NCI-H345 (cell line): ENCODE measurements at regions not wholly inside any gene's neighbourhood (a gene's known extent, or its start where the extent isn't known, plus 50 kb on each side); places are given as distances from the start of the nearest gene placed in this dataset.
A peak's percentile ranks its signal among the peaks of the same experiment; 100 is the strongest.

Source experiments
- DNase-seq: peaks from one replicate; lab custom pipeline; 2025; lab: John Stamatoyannopoulos, UW

DNA sequence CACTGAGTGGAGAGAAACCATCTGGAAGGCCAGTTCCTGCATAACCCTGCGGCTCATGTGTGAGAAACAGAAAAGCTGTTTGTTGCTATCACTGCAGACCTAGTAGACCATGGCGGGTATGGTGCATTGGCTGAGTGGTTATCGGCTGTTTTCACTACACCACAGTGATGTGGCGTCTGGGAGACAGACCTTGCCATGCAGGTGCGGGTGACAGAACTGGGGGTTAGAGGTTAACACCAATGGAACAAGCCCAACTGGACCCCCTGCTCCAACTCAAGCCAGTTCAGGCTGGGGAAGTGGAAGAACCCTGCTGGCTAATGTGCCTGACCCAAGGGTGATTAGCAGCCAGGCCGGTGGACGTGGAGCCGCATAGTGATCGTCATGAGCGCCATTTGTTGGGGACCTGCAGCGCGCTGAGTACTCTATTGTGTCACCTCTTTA, 91.9 kb downstream of the IRF8 start:
- no peak for DNase-seq

DNA sequence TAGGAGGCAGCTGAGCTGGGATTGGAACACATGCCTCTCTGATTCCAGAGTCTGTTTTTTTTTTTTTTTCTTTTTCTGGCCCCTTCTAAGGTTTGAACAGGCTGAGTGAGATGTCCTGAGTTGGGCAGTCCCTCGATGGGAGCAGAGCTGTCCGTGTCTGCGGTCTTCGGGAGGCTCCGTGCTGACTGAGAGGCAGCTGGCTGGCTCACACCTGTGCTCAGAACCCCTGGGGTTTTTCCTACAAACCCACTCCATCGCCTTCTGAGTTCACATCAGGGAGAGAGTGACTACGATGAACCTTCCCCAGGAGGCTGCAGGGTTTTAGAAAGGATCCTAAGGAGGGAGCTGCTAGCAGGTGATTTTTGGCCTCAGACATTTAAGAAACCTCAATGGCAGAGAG, 92.5 kb downstream of the IRF8 start:
- DNase-seq = no peak

DNA sequence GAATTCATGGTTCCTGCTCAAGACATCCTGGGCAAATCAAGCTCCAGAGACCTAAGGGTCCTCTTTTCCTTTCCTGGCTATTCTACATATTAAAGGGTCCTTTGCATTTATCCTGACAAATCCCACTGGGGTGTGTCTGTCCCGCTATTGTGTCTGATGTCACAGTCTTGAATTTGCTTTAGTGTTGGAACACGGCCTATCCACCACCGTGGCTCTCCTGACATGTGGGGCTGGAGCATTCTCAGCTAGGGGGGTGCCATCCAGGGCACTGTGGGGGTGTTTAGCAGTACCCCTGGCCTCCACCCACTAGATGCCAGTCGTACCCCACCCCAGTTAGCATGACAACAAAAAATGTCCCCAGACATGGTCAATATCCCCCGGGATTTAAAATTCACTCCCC, 92.9 kb downstream of the IRF8 start:
- DNase-seq = no peak

- DNase-seq = no peak
Observed at GRCh38 chr16:85992359-85992758, 93.4 kb downstream of the IRF8 start.

GRCh38 chr16:85992779-85993178, 93.8 kb downstream of the IRF8 start:
- DNase-seq = no peak

DNA sequence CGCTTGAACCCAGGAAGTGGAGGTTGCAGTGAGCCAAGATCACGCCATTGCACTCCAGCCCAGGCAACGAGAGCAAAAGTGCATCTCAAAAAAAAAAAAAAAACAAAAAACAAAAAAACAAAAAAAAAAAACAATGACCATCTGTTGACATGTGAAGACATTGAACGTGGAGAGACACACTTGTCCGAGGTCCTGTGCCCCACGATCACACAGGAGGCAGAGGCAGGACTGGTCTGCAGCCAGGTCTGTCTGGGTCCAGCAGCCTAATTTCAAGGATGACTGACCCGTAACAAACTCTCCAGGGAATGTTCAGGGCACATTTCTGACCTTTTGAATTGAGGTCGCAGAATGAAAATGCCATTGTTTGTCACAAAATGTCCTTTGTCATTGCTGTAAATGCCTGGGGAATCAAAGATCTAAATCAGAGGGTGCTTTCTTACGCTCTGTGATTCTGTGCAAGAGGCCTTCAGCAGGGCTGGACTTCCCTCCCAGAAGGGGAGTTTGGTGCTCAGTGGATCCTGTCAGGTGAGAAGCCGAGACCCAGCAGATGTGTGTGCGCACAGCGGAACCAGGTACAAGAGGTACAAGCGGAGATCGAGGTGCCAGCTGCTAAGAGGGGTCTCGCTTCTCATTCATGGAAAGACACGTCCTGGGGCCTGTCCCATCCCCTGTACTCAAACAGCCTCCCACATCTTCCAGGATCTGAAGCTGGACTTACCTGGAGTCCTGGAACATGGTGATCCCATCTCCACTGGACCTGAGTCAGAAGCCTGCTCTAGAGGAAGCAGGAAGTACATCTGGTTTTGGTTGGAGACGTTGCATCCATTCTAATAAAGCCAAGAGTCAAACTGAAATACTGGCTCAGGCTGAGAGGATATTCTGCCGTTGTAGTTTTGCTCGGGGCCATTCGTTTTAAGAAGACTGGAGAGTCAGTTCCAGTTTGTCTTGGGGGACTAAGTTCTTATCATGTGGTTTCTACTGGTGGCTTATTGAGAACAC, 95.8 kb downstream of the IRF8 start:
- no peak for DNase-seq

DNA sequence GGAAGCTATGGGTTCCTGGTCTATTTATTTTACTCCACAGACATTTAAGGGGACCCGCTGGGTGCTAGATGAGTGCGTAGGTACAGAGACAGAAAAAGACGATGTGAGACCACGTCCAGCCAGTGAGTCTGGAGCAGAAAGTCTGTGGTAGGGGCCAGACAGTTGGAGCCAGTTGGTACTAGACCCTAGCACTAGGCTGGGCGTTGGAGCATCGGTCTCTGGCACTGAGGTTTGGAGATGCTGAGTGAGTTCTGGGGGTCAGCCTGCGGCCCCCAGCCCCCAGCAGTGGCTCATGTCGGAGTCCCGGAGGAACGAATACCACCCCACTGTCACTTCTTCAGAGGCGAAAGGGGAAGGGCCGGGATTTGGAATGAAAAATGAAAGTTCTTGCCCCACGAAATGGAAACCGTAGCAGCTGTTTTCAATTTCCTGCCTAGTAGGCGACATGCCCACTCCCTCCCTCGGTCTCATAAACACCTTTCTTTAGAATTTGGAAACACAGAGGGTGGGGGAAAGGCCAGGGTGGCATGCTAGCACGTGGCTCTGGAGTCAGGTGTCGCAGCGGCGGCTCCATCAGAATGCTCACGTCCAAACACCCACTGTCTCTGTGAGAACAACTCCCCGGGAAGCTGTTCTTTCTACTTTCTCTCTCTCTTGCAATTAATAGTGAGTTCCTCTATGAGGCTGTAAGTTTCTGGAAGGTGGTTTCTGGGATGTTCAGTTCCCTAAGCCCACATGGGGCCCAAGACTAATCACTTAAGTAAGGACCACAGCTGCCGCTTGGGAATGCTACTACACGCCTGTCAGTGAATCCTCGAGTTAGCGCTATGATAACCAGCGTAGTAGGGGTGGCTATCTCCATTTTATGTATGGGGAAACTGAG, 96.8 kb downstream of the IRF8 start:
- no peak for DNase-seq

DNA sequence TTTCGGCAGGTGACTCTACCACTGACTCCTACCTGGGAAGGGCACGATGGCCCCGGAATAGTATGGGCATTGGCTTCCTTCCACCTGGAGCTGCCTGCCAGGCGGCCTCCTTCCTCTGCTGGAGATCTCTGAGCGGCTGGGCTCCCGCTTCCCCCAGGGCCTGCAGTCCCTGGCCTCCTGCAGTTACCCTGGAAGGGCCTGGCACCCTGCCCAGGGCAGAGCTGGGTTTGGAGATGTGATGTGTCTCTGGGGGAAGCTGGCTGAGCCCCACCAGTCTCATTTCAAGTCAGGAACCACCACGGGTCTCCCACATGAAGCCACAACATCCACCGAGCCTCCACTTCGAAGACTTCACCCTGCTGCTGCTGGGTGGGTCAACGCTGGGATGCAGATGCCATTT, 97.9 kb downstream of the IRF8 start:
- DNase-seq = no peak

DNA sequence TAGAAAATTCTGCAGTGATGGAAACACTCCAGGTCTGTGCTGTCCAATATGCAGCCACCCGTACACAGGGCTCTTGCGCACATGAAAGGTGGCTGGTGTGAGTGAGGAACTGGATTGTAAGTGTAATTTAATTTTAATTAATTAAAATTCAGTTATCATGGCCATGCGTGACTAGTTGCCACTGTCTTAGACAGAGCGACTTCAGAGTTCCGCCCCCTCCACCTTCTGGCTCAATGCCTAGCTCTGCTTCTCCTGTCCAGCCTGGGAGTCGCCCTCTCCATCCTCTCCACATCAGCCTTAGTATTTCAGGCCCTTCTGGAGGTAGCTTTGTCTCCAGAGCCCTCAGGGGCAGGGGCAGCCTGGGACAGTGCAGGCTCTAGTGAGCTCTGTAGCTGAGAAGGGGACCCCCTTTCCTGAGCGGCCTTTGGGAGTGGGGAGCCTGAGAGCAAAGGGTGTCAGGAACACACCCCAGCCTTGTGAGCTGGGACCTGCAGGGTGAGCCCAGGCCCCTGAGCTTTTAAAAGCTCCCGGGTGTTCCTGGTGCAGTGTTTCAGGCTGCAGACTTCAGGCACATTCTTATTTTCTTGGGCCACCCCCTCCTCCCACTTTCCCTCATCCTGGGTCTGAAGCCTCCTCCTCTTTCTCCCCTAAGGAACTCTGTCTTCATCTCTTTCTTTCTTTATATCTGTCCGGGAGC, 99.4 kb downstream of the IRF8 start:
- DNase-seq = no peak

GRCh38 chr16:85998868-85999729, 100.1 kb downstream of the IRF8 start:
- no peak for DNase-seq

- DNase-seq = no peak
Observed at GRCh38 chr16:85999778-86000177, 100.8 kb downstream of the IRF8 start.

GRCh38 chr16:86002178-86002900, 103.4 kb downstream of the IRF8 start:
- DNase-seq = no peak

DNA sequence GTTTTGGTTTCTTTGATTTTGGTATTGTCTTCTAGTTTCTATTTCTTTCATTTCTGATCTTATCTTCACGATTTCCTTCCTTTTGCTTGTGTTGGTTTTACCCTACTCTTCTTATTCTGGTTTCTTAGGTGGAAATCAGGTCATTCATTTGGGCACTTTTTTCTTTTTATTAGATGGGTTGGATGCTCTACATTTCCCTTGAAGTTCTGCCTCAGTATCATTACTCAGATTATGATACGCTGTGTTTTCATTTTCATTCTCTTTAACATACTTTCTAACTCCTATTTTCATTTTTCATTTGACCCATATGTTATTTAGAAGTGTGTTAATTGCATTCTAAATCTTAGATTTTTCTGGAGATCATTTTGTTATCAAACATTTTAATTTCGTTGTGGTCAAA, 108.6 kb downstream of the IRF8 start:
- no peak for DNase-seq

GRCh38 chr16:86010680-86011141, 111.7 kb downstream of the IRF8 start:
- no peak for DNase-seq

DNA sequence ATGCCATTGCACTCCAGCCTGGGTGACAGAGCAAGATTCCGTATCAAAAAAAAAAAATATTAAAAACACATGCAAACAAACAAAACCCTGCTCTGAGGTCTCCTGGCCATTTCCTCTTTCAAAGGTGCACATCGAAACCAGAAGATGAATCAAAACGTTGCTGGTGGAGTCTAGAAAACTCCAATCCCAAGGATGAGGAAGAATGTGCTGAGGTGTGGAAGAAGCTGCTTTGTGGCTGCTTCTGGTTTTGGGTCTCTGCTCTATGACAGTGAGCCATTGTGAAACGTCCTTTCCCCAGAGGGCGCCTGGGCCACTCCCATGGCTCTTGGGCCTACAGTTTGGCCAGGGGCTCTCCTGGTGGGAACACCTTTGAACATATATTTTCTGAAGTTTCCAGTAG, 112.6 kb downstream of the IRF8 start:
- no peak for DNase-seq

DNA sequence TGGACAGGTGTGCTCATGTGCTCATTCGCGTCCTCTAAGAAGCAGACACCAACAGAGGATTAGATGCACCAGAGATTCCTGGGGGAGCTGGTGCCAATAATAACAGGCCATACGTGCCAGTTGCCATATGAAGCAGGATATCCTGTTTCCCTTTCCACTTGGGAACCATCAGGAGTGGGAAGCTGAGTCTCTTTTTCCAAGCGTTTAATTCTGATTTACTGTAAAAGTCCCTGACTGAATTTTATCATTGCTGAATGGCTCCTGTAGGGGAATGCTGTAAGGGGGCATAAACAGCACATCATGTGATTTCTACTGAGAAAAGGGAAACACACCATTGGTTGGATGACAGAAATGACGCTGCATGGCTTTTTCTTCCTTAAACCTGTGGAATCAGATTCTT, 113.3 kb downstream of the IRF8 start:
- no peak for DNase-seq

DNA sequence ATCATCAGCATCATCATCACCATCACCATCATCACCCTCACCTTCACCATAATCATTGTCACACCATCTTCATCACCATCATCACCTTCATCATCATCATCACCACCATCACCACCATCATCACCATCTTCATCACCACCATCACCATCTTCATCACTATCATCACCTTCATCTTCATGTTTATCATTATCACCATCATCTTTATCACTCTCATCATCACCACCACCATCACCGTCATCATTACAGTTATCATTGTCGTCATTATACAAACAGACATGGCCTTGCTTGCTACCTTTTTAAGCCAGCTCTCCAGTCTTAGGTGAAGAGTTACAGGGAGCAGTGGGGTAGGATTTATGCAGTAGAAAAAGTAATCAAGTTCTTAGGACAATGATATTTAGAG, 114.9 kb downstream of the IRF8 start:
- no peak for DNase-seq

DNA sequence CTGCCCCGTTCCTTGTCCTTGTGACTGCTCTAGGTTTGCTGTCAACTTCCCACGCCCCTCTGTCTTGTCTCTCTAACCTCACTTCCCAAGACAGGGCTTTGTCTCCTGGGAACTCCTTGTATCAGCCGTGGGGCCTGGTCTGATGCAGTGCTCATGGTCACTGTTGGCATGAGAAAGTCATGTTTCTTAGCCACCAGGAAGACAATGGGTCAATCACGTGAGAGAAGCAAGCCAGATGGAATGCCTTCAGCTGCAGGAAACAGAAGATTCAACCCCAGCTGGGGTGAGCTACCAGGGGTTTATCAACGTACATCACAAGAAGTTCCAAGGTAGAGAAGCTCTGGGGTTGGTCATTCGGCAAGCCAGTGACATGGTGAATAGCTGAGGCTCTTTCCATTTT, 116.6 kb downstream of the IRF8 start:
- DNase-seq = no peak

- DNase-seq = peak; percentile 25
Observed at GRCh38 chr16:86016201-86016965, 117.4 kb downstream of the IRF8 start.

DNA sequence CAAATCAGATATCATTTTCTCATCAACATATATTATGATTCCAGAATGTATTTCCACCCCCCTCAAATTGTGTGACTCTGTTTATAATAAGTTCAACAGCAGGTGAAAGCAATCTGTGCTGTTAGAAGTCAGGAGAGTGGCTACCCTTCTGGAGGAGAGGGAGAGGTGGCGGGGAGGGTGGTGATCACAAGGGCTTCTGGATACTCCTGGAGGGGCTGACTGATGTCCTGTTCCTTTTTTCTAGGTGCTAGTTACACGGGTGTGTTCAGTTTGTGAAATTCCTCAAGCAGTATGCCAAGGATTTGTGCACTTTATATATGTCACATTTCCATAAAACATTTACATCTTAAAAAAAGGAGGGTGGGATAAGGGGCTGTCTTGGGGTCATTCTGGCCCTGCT, 119.1 kb downstream of the IRF8 start:
- no peak for DNase-seq
